ENCODE measurements at regions not wholly inside any gene's neighbourhood (a gene's known extent, or its start where the extent isn't known, plus 50 kb on each side); places are given as distances from the start of the nearest gene placed in this dataset.
"Not testable (repeated sequence)": the region's sequence is repeated elsewhere in the genome, so short reads cannot be mapped to it uniquely, and the experiment has no call there.

GRCh38 chr5:38607396-38607795, 51.0 kb upstream of the LIFR start:
- no peak for DNase-seq

- DNase-seq: no peak
These were observed 51.6 kb upstream of the LIFR start for GRCh38 chr5:38607930-38608564.

- DNase-seq: no peak
These were observed 52.4 kb upstream of the LIFR start for GRCh38 chr5:38608874-38609273.

GRCh38 chr5:38612851-38613250, 56.4 kb upstream of the LIFR start:
- DNase-seq: no peak

GRCh38 chr5:38613490-38613889, 57.0 kb upstream of the LIFR start:
- DNase-seq: no peak

GRCh38 chr5:38613992-38614836, 57.8 kb upstream of the LIFR start:
- no peak for DNase-seq

- DNase-seq: no peak
These were observed 58.6 kb upstream of the LIFR start for GRCh38 chr5:38615042-38615441.

- no peak for DNase-seq
These were observed 59.6 kb upstream of the LIFR start for GRCh38 chr5:38615981-38616451.

- DNase-seq: no peak
These were observed 61.7 kb upstream of the LIFR start for GRCh38 chr5:38618154-38618553.

- no peak for DNase-seq
These were observed 64.9 kb upstream of the LIFR start for GRCh38 chr5:38621331-38621730.

GRCh38 chr5:38621840-38622437, 65.5 kb upstream of the LIFR start:
- DNase-seq: no peak

- no peak for DNase-seq
These were observed 66.3 kb upstream of the LIFR start for GRCh38 chr5:38622723-38623129.

GRCh38 chr5:38624541-38624940, 68.1 kb upstream of the LIFR start:
- not testable (repeated sequence) for DNase-seq

GRCh38 chr5:38631376-38631775, 74.9 kb upstream of the LIFR start:
- not testable (repeated sequence) for DNase-seq

GRCh38 chr5:38634568-38635369, 78.3 kb upstream of the LIFR start:
- no peak for DNase-seq

- DNase-seq: no peak
These were observed 80.2 kb upstream of the LIFR start for GRCh38 chr5:38636626-38637025.

- no peak for DNase-seq
These were observed 82.2 kb upstream of the LIFR start for GRCh38 chr5:38638656-38639055.

- no peak for DNase-seq
These were observed 83.2 kb upstream of the LIFR start for GRCh38 chr5:38639377-38640358.

GRCh38 chr5:38641003-38641402, 84.6 kb upstream of the LIFR start:
- no peak for DNase-seq

- no peak for DNase-seq
These were observed 85.9 kb upstream of the LIFR start for GRCh38 chr5:38642189-38642911.

GRCh38 chr5:38643616-38644015, 87.2 kb upstream of the LIFR start:
- DNase-seq: no peak
